DND-41 (cell line): ENCODE measurements at regions not wholly inside any gene's neighbourhood (a gene's known extent, or its start where the extent isn't known, plus 50 kb on each side); places are given as distances from the start of the nearest gene placed in this dataset.
A peak's percentile ranks its signal among the peaks of the same experiment; 100 is the strongest.

ENCODE experiments used
- ATAC-seq: fragments of 200-7000 bp; cut with Tn5 transposase; 3 replicates; pipeline ENCODE4 v1.9.1; 2021; ENCODE audit warnings: low read depth; ENCODE audit not compliant: insufficient read depth
- DNase-seq: peaks from one replicate; pipeline ENCODE4 v3.0.0-alpha.2; 2020
- H2AFZ ChIP-seq: 2 replicates; pipeline ENCODE4 v1.6.0; 2012; ENCODE audit warnings: low read depth, low read length
- H3K27ac ChIP-seq: 2 replicates; pipeline ENCODE4 v1.5.1; 2012; ENCODE audit warnings: low read length, inconsistent platforms
- H3K27me3 ChIP-seq: fragments of 200-600 bp; sonication (generic); 2 replicates; pipeline ENCODE4 v1.6.0; 2012; ENCODE audit warnings: low read length, mild to moderate bottlenecking, inconsistent platforms; ENCODE audit not compliant: insufficient read depth, poor library complexity
- H3K36me3 ChIP-seq: 2 replicates; pipeline ENCODE4 v1.5.1; 2012; ENCODE audit warnings: low read length, inconsistent platforms; ENCODE audit not compliant: insufficient read depth
- H3K4me1 ChIP-seq: 2 replicates; pipeline ENCODE4 v1.5.1; 2012; ENCODE audit warnings: mild to moderate bottlenecking, low read length; ENCODE audit not compliant: insufficient read depth
- H3K4me2 ChIP-seq: 2 replicates; pipeline ENCODE4 v1.6.0; 2012; ENCODE audit warnings: mild to moderate bottlenecking, moderate library complexity, low read length, inconsistent platforms; ENCODE audit not compliant: insufficient read depth
- H3K4me3 ChIP-seq, 2 experiments: fragments of 200-600 bp in 1 of 2; shearing (Covaris generic) in 1 of 2; 2 replicates each; pipeline ENCODE4 v1.5.1; 2012 to 2016; ENCODE audit warnings: inconsistent platforms in 2 of 2, low read length in 2 of 2, mild to moderate bottlenecking in 2 of 2, low read depth in 1 of 2, moderate library complexity in 1 of 2
- H3K79me2 ChIP-seq: 2 replicates; pipeline ENCODE4 v1.6.0; 2012; ENCODE audit warnings: low read length, inconsistent platforms; ENCODE audit not compliant: insufficient read depth
- H3K9ac ChIP-seq: 2 replicates; pipeline ENCODE4 v1.6.0; 2012; ENCODE audit warnings: low read depth, mild to moderate bottlenecking, inconsistent platforms, low read length, moderate library complexity
- H3K9me3 ChIP-seq: 2 replicates; pipeline ENCODE4 v1.5.1; 2012; ENCODE audit warnings: low read length, moderate library complexity, mild to moderate bottlenecking, inconsistent platforms; ENCODE audit not compliant: insufficient read depth, severe bottlenecking
- H4K20me1 ChIP-seq: 2 replicates; pipeline ENCODE4 v1.6.0; 2012; ENCODE audit warnings: low read length; ENCODE audit not compliant: insufficient read depth
- CTCF ChIP-seq: IDR thresholded peaks from 2 replicates; pipeline ENCODE4 v1.5.1; 2012; ENCODE audit warnings: borderline replicate concordance, low read length, moderate library complexity, mild to moderate bottlenecking; ENCODE audit not compliant: poor library complexity, severe bottlenecking; ENCODE audit errors: extremely low read depth
- EZH2 ChIP-seq: IDR thresholded peaks from 3 replicates; pipeline ENCODE4 v1.6.1; 2012; ENCODE audit warnings: borderline replicate concordance, low read depth, mild to moderate bottlenecking, moderate library complexity, low read length, inconsistent platforms; ENCODE audit not compliant: severe bottlenecking

- H4K20me1 ChIP-seq = no peaks in the 10 kb centered on the region
- no peaks in the 10 kb centered on the region for H3K9me3 ChIP-seq
- no peaks in the 10 kb centered on the region for H3K36me3 ChIP-seq
- H3K27me3 ChIP-seq = no peaks in the 10 kb centered on the region
- H3K4me3 ChIP-seq = no peak overlapping the region
- H2AFZ ChIP-seq = peak overlapping the region; percentile 41; the same call in 1 of the 2 replicates
- ATAC-seq (no peak), DNase-seq (no peak)
- no peak overlapping the region for H3K27ac ChIP-seq
- TF ChIP-seq CTCF (no peak), EZH2 (no peak)
- H3K4me2 ChIP-seq = peak overlapping the region; percentile 26; the same call in 1 of the 2 replicates
- no peak overlapping the region for H3K9ac ChIP-seq
- H3K79me2 ChIP-seq = no peaks in the 10 kb centered on the region
- peaks cover 13% of the 10 kb centered on the region; the same call in 1 of the 2 replicates for H3K4me1 ChIP-seq
Observed at GRCh38 chr3:88434001-88434400, 284.2 kb downstream of the C3orf38 start.

GRCh38 chr3:88440701-88441100 lies 290.9 kb downstream of the C3orf38 start:
- no peak overlapping the region for H2AFZ ChIP-seq

GRCh38 chr3:88443066-88443465 lies 293.3 kb downstream of the C3orf38 start:
- Histone ChIP-seq H3K4me1 (no peaks in the 10 kb centered on the region), H3K27ac (no peak overlapping the region), H3K4me3 (no peak overlapping the region), H3K27me3 (no peaks in the 10 kb centered on the region), H3K36me3 (no peaks in the 10 kb centered on the region), H4K20me1 (no peaks in the 10 kb centered on the region), H2AFZ (no peak overlapping the region), H3K9ac (no peak overlapping the region), H3K79me2 (no peaks in the 10 kb centered on the region), H3K4me2 (no peak overlapping the region), H3K9me3 (no peaks in the 10 kb centered on the region)
- no peak for DNase-seq
- TF ChIP-seq EZH2 (no peak), CTCF (no peak)
- ATAC-seq = no peak

More at GRCh38 chr3:88440701-88441100, 290.9 kb downstream of the C3orf38 start:
- H3K4me2 ChIP-seq = no peak overlapping the region
- no peak for DNase-seq
- no peak for ATAC-seq
- H3K9me3 ChIP-seq = no peaks in the 10 kb centered on the region
- TF ChIP-seq CTCF = no peak
- no peak for TF ChIP-seq EZH2
- no peaks in the 10 kb centered on the region for H4K20me1 ChIP-seq
- H3K9ac ChIP-seq = no peak overlapping the region
- no peak overlapping the region for H3K4me3 ChIP-seq
- H3K27me3 ChIP-seq = no peaks in the 10 kb centered on the region
- H3K27ac ChIP-seq = no peak overlapping the region
- no peaks in the 10 kb centered on the region for H3K4me1 ChIP-seq
- no peaks in the 10 kb centered on the region for H3K36me3 ChIP-seq
- no peaks in the 10 kb centered on the region for H3K79me2 ChIP-seq

- Histone ChIP-seq H3K9ac (no peak overlapping the region), H3K36me3 (no peaks in the 10 kb centered on the region), H3K4me3 (no peak overlapping the region), H2AFZ (no peak overlapping the region), H3K27me3 (no peaks in the 10 kb centered on the region), H4K20me1 (no peaks in the 10 kb centered on the region), H3K4me2 (no peak overlapping the region), H3K79me2 (no peaks in the 10 kb centered on the region), H3K27ac (no peak overlapping the region), H3K9me3 (no peaks in the 10 kb centered on the region), H3K4me1 (no peaks in the 10 kb centered on the region)
- DNase-seq = no peak
- ATAC-seq = no peak
- TF ChIP-seq CTCF = no peak
- TF ChIP-seq EZH2 = no peak
Observed at GRCh38 chr3:88444251-88444650, 294.5 kb downstream of the C3orf38 start.
